Rectal smooth muscle tissue (tissue), 1 donor: ENCODE measurements at regions not wholly inside any gene's neighbourhood (a gene's known extent, or its start where the extent isn't known, plus 50 kb on each side); places are given as distances from the start of the nearest gene placed in this dataset.

ENCODE experiments used
- H3K27ac ChIP-seq: one replicate; pipeline ENCODE4 v1.7.0; 2013; ENCODE audit warnings: low read depth, low read length, inconsistent platforms
- H3K27me3 ChIP-seq: one replicate; pipeline ENCODE4 v1.7.0; 2013; ENCODE audit warnings: low read length; ENCODE audit not compliant: control insufficient read depth, insufficient read depth
- H3K36me3 ChIP-seq: one replicate; pipeline ENCODE4 v1.7.0; 2013; ENCODE audit warnings: low read length; ENCODE audit not compliant: control insufficient read depth, insufficient read depth
- H3K4me1 ChIP-seq: one replicate; pipeline ENCODE4 v1.7.0; 2013; ENCODE audit warnings: low read length; ENCODE audit not compliant: control insufficient read depth, insufficient read depth
- H3K4me3 ChIP-seq: one replicate; pipeline ENCODE4 v1.7.0; 2013; ENCODE audit warnings: low read length
- H3K9ac ChIP-seq: one replicate; pipeline ENCODE4 v1.7.0; 2013; ENCODE audit warnings: low read length

GRCh38 chr12:41719214-41719613 is 425.5 kb downstream of the GXYLT1 start:
- H3K27me3 ChIP-seq: no peaks in the 10 kb centered on the region
- no peak overlapping the region for H3K27ac ChIP-seq
- no peak overlapping the region for H3K4me3 ChIP-seq
- H3K9ac ChIP-seq: no peak overlapping the region
- H3K4me1 ChIP-seq: no peaks in the 10 kb centered on the region
- no peaks in the 10 kb centered on the region for H3K36me3 ChIP-seq

DNA sequence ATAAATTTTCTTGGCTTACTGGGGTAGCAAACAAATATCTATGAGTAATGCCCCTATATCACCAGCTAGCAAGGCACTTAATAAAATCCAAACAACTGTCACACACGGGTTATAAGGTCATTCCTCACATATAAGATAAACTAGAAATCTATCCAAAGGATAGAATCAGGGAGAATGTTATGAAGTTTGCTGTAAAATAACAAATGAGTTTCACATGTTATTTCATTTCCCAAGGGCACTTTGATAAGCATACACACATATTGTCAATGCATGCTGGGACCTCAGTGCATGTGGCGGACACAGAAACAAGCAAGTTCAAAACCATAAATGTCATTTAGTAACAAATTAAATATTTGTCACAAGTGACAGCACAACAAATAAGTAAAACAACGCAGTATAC is 429.4 kb downstream of the GXYLT1 start:
- H3K27ac ChIP-seq: no peak overlapping the region
- H3K9ac ChIP-seq: no peak overlapping the region
- no peaks in the 10 kb centered on the region for H3K36me3 ChIP-seq
- H3K4me3 ChIP-seq: no peak overlapping the region
- no peaks in the 10 kb centered on the region for H3K27me3 ChIP-seq
- H3K4me1 ChIP-seq: no peaks in the 10 kb centered on the region

DNA sequence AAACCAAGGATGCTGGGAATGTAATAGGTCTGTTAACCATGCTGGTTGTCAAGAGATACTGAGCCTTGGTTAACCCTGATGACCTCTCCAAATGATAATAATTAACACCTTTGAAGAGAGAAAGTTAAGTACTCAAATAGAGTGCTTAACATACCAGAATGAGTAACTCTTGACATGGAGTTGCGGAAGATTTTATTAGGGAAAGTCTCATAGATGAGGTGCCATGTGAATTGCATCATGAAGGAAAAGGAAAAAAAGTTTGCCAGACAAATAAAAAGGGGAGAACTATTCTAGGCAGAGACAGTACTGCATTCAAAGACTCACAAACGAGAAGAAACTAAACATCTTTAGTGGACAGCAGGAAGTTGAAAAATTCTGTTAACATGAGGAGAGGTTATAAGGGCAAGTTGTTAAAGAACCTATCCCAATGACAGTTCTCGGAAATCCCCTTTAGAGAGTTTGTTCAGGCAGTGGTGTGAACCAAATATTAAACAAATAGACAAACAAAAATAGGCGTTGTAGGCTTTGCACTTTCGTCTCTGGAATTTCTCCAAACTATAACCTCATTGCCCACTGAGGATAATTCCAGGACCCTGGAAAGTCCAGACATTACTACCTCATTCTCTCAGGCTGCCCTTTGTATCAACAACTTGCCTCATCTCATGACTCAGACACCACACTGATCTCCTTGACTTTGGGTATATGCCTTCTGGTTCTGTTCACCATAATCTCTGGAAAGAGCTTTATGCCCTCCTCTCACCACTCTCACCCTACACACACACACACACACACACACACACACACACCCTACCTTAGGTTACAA is 435.0 kb downstream of the GXYLT1 start:
- Histone ChIP-seq H3K4me3 (no peak overlapping the region), H3K4me1 (no peaks in the 10 kb centered on the region), H3K27ac (no peak overlapping the region), H3K36me3 (no peaks in the 10 kb centered on the region), H3K9ac (no peak overlapping the region), H3K27me3 (no peaks in the 10 kb centered on the region)

GRCh38 chr12:41709012-41709411 is 435.7 kb downstream of the GXYLT1 start:
- no peak overlapping the region for H3K27ac ChIP-seq

DNA sequence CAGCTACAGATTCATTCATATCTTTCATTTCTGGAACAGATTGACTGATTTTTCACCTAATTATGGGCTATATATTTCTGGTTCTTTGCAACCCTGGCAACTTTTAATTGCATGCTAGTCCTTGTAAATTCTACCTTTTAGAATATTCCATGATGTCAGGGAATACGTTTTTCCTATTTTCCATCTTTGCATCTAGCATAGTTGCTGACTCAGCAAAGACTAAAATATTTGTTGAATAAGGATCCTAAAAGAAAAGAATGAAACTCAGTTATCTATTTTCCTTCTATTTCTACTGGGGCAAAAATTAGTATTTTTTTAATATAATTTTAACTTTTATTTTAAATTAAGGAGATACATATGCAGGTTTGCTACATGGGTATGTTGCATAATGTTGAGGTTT is 438.3 kb downstream of the GXYLT1 start:
- no peak overlapping the region for H3K27ac ChIP-seq
- no peaks in the 10 kb centered on the region for H3K27me3 ChIP-seq
- no peaks in the 10 kb centered on the region for H3K4me1 ChIP-seq
- H3K36me3 ChIP-seq: no peaks in the 10 kb centered on the region
- H3K9ac ChIP-seq: no peak overlapping the region
- H3K4me3 ChIP-seq: no peak overlapping the region

More at GRCh38 chr12:41709012-41709411, 435.7 kb downstream of the GXYLT1 start:
- Histone ChIP-seq H3K4me1 (no peaks in the 10 kb centered on the region), H3K36me3 (no peaks in the 10 kb centered on the region), H3K4me3 (no peak overlapping the region), H3K9ac (no peak overlapping the region), H3K27me3 (no peaks in the 10 kb centered on the region)

- no peaks in the 10 kb centered on the region for H3K36me3 ChIP-seq
Observed at GRCh38 chr12:41701943-41702601, 442.6 kb downstream of the GXYLT1 start.

DNA sequence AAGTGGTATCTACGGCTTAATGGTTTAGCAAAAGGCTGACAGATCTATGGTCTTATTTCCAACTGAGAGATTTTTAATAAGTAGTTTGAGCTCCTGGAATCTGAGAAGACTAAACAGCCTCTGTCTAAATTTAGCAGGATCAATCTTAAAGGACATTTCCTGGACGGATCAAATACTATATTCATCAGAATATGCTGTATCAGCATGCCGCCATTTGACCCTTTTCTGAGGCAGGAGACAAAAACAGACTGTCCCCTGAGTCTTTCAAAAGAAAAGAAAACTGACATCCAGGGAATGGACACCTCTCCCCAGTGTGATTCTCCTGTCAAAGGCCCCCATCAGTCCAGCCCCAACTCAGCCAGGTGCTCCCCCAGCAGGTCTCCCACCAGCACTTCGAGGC is 443.7 kb downstream of the GXYLT1 start:
- no peak overlapping the region for H3K9ac ChIP-seq
- no peaks in the 10 kb centered on the region for H3K27me3 ChIP-seq
- no peak overlapping the region for H3K27ac ChIP-seq
- no peaks in the 10 kb centered on the region for H3K36me3 ChIP-seq
- no peak overlapping the region for H3K4me3 ChIP-seq
- no peaks in the 10 kb centered on the region for H3K4me1 ChIP-seq

More at GRCh38 chr12:41701943-41702601, 442.6 kb downstream of the GXYLT1 start:
- H3K4me3 ChIP-seq: no peak overlapping the region
- H3K27ac ChIP-seq: no peak overlapping the region
- H3K4me1 ChIP-seq: no peaks in the 10 kb centered on the region
- no peak overlapping the region for H3K9ac ChIP-seq
- H3K27me3 ChIP-seq: no peaks in the 10 kb centered on the region

DNA sequence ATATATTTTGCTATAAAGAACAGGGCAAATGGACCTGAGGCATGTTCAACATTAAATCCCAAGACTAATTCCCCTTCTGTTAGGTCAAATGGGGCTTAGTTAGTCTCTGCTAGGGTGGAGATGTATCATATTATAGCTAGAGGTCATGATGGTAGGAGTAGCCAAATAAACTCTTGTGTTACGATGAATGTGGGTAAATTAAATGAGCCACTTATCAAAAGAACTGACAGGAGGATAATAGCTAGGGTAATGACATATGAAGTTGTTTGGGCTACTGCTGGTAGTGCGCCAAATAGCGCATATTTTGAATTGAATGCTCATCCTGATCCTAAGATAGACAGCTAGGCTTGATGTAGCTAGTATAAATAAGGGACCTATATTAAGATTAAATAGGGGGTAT is 445.0 kb downstream of the GXYLT1 start:
- Histone ChIP-seq H3K4me3 (no peak overlapping the region), H3K4me1 (no peaks in the 10 kb centered on the region), H3K9ac (no peak overlapping the region), H3K36me3 (no peaks in the 10 kb centered on the region), H3K27me3 (no peaks in the 10 kb centered on the region), H3K27ac (no peak overlapping the region)

DNA sequence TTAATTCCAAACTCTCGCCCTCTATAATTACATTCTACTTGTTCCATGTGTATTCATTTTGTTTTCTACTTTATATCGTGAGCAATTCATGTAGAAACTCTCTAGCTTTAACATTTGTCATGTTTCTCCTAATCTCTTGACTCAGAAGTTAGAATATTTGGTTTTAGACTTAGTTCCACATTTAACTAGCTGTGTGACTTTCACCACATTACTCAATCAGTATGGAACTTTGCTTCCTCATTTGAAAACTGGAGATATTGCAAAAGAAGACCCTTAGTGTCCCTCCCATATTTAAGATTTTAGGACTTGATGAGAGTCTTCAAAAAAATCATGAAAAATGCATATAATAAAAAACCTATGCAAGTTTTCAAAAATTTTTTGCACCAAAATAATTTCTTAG is 447.5 kb downstream of the GXYLT1 start:
- Histone ChIP-seq H3K4me3 (no peak overlapping the region), H3K36me3 (no peaks in the 10 kb centered on the region), H3K27me3 (no peaks in the 10 kb centered on the region), H3K27ac (no peak overlapping the region), H3K4me1 (no peaks in the 10 kb centered on the region), H3K9ac (no peak overlapping the region)

GRCh38 chr12:41684997-41685396 is 459.7 kb downstream of the GXYLT1 start:
- no peak overlapping the region for H3K9ac ChIP-seq
- no peaks in the 10 kb centered on the region for H3K36me3 ChIP-seq
- no peak overlapping the region for H3K4me3 ChIP-seq
- no peaks in the 10 kb centered on the region for H3K27me3 ChIP-seq
- H3K4me1 ChIP-seq: no peaks in the 10 kb centered on the region
- H3K27ac ChIP-seq: no peak overlapping the region

- no peak overlapping the region for H3K27ac ChIP-seq
- no peaks in the 10 kb centered on the region for H3K4me1 ChIP-seq
- no peaks in the 10 kb centered on the region for H3K27me3 ChIP-seq
- no peaks in the 10 kb centered on the region for H3K36me3 ChIP-seq
- no peak overlapping the region for H3K9ac ChIP-seq
- no peak overlapping the region for H3K4me3 ChIP-seq
Observed at GRCh38 chr12:41683513-41684240, 461.0 kb downstream of the GXYLT1 start.

DNA sequence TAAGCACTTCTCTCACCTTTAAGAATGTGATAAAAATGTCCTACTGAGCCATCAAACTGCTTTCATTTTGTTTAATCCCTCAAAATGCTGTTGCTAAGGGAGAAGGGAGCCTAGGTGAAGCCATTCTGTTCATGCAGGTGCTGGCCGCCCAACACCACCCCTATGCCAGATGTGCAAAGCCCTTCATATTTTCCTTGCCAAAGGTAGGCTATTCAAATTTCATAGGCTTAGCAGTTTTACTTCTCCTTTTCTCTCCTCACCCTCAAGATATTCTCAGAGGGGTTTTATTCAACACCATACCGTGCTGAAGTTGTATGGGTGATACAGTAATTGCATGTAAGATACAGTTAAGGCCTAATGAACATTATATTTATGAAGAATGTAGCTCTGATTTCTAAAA is 461.7 kb downstream of the GXYLT1 start:
- H3K9ac ChIP-seq: no peak overlapping the region
- no peak overlapping the region for H3K27ac ChIP-seq
- H3K4me1 ChIP-seq: no peaks in the 10 kb centered on the region
- no peaks in the 10 kb centered on the region for H3K27me3 ChIP-seq
- no peak overlapping the region for H3K4me3 ChIP-seq
- H3K36me3 ChIP-seq: no peaks in the 10 kb centered on the region
